ENCODE measurements at regions not wholly inside any gene's neighbourhood (a gene's known extent, or its start where the extent isn't known, plus 50 kb on each side); places are given as distances from the start of the nearest gene placed in this dataset.

DNA sequence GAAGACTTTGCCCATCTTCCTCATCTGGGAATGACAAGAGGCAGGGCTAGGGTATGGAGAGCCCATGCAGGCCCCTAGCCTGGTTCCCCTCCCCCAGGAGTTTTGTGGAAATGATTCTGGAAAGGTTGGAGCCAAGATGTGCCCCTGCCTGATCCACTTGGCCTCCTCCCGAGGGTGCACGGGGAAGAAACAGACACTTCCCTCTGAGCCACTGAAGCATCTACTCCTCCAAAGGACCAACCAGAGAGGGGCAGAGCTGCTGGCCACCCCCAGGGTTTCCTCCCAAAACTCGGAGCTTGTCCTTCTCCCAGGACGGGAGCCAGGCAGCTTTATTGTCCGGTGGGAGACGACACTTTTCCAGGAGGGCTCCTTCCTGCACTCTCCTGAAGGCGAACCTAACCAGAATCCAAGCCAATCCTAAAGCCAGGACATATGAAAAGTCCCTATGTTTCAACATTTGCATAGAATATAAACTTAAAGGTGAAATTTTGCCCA lies 149.2 kb upstream of the COPS8 start:
- no peak for DNase-seq (ENCODE audit: low read depth in 1 of 2, low spot score in 1 of 2)

DNA sequence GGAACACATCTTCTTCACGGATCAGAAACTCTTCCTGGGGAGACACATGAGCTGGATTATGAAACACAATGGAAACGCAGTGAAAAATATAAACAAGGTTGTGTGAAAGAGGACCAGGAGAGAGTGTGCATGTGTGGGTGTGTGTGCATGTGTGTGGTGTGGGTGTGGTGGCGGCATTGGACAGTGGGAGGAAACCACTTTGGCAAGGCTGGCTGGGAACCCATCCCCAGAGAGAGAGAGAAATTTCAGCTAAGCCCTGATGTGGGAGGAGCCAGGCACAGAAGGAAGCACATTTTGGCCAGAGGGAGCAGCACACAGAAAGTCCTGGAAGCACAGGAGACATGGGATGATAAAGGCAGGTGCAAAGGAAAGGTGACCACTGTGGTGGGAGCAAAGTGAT lies 147.6 kb upstream of the COPS8 start:
- Histone ChIP-seq H3K4me1 (ENCODE audit: low read depth) (no peaks in the 10 kb centered on the region), H3K4me3 (no peak overlapping the region), H3K27ac (no peak overlapping the region), H3K9me3 (ENCODE audit: low read depth) (no peaks in the 10 kb centered on the region), H3K27me3 (no peaks in the 10 kb centered on the region), H3K36me3 (no peaks in the 10 kb centered on the region)
- TF ChIP-seq, protein P1, sequence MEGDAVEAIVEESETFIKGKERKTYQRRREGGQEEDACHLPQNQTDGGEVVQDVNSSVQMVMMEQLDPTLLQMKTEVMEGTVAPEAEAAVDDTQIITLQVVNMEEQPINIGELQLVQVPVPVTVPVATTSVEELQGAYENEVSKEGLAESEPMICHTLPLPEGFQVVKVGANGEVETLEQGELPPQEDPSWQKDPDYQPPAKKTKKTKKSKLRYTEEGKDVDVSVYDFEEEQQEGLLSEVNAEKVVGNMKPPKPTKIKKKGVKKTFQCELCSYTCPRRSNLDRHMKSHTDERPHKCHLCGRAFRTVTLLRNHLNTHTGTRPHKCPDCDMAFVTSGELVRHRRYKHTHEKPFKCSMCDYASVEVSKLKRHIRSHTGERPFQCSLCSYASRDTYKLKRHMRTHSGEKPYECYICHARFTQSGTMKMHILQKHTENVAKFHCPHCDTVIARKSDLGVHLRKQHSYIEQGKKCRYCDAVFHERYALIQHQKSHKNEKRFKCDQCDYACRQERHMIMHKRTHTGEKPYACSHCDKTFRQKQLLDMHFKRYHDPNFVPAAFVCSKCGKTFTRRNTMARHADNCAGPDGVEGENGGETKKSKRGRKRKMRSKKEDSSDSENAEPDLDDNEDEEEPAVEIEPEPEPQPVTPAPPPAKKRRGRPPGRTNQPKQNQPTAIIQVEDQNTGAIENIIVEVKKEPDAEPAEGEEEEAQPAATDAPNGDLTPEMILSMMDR (IDR thresholded peaks at IDR 0.05; ENCODE audit: low read depth, low read length): no peak
- DNase-seq (ENCODE audit: low read depth in 1 of 2, low spot score in 1 of 2): no peak

More for the DNA sequence above, 149.2 kb upstream of the COPS8 start:
- H3K4me3 ChIP-seq: no peak overlapping the region
- H3K36me3 ChIP-seq: no peaks in the 10 kb centered on the region
- H3K9me3 ChIP-seq (ENCODE audit: low read depth): no peaks in the 10 kb centered on the region
- H3K4me1 ChIP-seq (ENCODE audit: low read depth): no peaks in the 10 kb centered on the region
- TF ChIP-seq, protein P1 (IDR thresholded peaks at IDR 0.05; ENCODE audit: low read depth, low read length): no peak
- H3K27ac ChIP-seq: no peak overlapping the region
- H3K27me3 ChIP-seq: no peaks in the 10 kb centered on the region

DNA sequence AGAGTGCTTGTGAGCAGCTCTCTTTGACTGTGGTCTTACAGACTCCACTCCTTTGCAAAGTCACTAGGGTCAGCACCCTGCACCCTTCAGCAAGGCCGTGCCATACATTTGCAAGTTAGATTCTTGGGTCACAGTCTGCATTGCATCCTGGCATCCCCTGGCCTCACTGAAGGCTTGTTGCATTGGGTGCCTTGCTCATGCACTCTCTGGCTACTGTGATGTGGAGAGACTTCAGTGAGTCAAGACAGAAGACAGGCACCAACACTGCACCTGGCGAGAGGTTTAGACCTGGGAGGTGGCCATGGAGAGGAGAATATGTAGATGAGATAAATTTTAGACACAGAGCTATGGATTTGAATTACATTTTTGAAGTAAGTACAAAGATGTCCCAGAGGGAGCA lies 146.4 kb upstream of the COPS8 start:
- no peak overlapping the region for H3K4me3 ChIP-seq
- H3K27me3 ChIP-seq: no peaks in the 10 kb centered on the region
- H3K9me3 ChIP-seq (ENCODE audit: low read depth): no peaks in the 10 kb centered on the region
- TF ChIP-seq, protein P1 (IDR thresholded peaks at IDR 0.05; ENCODE audit: low read depth, low read length): no peak
- H3K27ac ChIP-seq: no peak overlapping the region
- H3K36me3 ChIP-seq: no peaks in the 10 kb centered on the region
- H3K4me1 ChIP-seq (ENCODE audit: low read depth): no peaks in the 10 kb centered on the region
- DNase-seq (ENCODE audit: low read depth in 1 of 2, low spot score in 1 of 2): no peak

DNA sequence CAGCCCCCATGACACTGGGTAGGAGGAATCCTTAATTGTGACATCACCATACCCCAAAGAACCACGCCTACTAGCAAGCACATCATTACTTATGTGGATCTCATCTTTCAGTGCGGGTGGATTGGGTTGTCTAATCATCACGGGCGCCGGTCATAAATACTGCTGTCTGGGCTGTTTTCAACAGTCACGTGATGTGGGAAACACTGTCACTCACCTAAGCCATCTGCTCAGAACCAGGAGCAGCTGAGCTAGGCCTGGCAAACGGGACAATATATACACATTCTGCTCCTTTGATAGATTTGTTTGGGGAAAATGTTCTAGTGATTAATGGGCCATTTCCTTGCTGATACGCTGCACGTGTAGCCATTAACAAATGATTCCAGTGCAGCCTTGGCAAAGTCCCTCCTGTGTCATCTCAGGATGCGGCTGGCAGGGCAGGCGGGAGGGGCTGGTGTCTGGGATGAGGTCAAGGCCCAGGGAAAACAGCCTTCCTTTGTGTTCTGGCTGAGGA lies 145.9 kb upstream of the COPS8 start:
- Histone ChIP-seq H3K9me3 (ENCODE audit: low read depth) (no peaks in the 10 kb centered on the region), H3K4me3 (no peak overlapping the region), H3K4me1 (ENCODE audit: low read depth) (no peaks in the 10 kb centered on the region), H3K27me3 (no peaks in the 10 kb centered on the region), H3K36me3 (no peaks in the 10 kb centered on the region), H3K27ac (no peak overlapping the region)
- DNase-seq (ENCODE audit: low read depth in 1 of 2, low spot score in 1 of 2): no peak
- TF ChIP-seq, protein P1 (IDR thresholded peaks at IDR 0.05; ENCODE audit: low read depth, low read length): no peak

DNA sequence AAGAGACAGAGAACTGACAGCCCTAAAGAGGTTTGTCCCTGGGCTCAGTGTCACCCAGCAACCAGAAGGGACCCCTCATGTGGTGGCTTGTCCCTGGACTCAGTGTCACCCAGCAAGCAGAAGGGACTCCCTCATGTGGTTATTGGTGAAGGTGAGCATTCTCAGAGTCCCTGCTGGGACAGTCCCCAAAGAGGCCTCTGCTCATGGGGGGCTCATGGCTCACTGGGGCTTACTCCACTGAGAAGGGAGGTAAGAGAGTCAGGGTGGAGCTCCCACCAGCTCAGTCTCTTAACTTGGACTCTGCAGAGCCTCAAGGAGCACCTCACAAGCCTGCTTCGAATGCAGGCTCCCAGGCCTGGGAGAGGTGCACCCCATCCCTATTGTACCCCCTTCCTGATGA lies 145.2 kb upstream of the COPS8 start:
- TF ChIP-seq, protein P1 (IDR thresholded peaks at IDR 0.05; ENCODE audit: low read depth, low read length): no peak
- H3K27ac ChIP-seq: no peak overlapping the region
- no peaks in the 10 kb centered on the region for H3K27me3 ChIP-seq
- H3K4me3 ChIP-seq: no peak overlapping the region
- H3K4me1 ChIP-seq (ENCODE audit: low read depth): no peaks in the 10 kb centered on the region
- H3K9me3 ChIP-seq (ENCODE audit: low read depth): no peaks in the 10 kb centered on the region
- no peaks in the 10 kb centered on the region for H3K36me3 ChIP-seq
- DNase-seq (ENCODE audit: low read depth in 1 of 2, low spot score in 1 of 2): no peak
